H1 (cell line): ENCODE measurements at regions not wholly inside any gene's neighbourhood (a gene's known extent, or its start where the extent isn't known, plus 50 kb on each side); places are given as distances from the start of the nearest gene placed in this dataset.

ENCODE experiments used
- CTCF ChIA-PET: fragments of 300-600 bp; sonication (Branson Sonifier 250); formaldehyde crosslinking; loops from one replicate; lab custom pipeline; 2021; ENCODE audit not compliant: partially characterized antibody; lab: Charles Lee
- POLR2A ChIA-PET: fragments of 300-600 bp; sonication (Branson Sonifier 250); formaldehyde crosslinking; loops from one replicate; lab custom pipeline; 2021; ENCODE audit warnings: inconsistent platforms; ENCODE audit not compliant: partially characterized antibody; lab: Charles Lee
- DNase-seq, 2 experiments: peaks; one replicate each; pipeline versions ENCODE4 v3.0.0 to v3.0.0-alpha.2; 2010 to 2022; ENCODE audit warnings: low spot score in 2 of 2, low read depth in 1 of 2, mixed read lengths in 1 of 2
- FAIRE-seq: peaks from 2 replicates; lab custom pipeline; 2011; peaks lifted over from hg19 to GRCh38; lab: Jason Lieb, UNC
- H2AFZ ChIP-seq: 2 replicates; pipeline ENCODE4 v1.8.1; 2012; ENCODE audit warnings: low read length, inconsistent platforms
- H2AK5ac ChIP-seq: 2 replicates; pipeline ENCODE4 v1.6.1; 2013; ENCODE audit warnings: low read depth, low read length
- H2BK120ac ChIP-seq: replicated peaks from 2 replicates; pipeline ENCODE3; 2013; ENCODE audit warnings: low read depth, low read length, inconsistent platforms
- H2BK12ac ChIP-seq: 2 replicates; pipeline ENCODE4 v1.6.1; 2013; ENCODE audit warnings: low read depth, low read length
- H2BK15ac ChIP-seq: 2 replicates; pipeline ENCODE4 v1.6.1; 2013; ENCODE audit warnings: low read length
- H2BK20ac ChIP-seq: 2 replicates; pipeline ENCODE4 v1.6.1; 2013; ENCODE audit warnings: low read length
- H2BK5ac ChIP-seq: 2 replicates; pipeline ENCODE4 v1.6.1; 2013; ENCODE audit warnings: low read depth, low read length
- H3K14ac ChIP-seq: 2 replicates; pipeline ENCODE4 v1.6.1; 2013; ENCODE audit warnings: inconsistent platforms; ENCODE audit not compliant: insufficient read length
- H3K18ac ChIP-seq: 2 replicates; pipeline ENCODE4 v1.6.1; 2013; ENCODE audit warnings: low read length; ENCODE audit errors: extremely low read depth
- H3K23ac ChIP-seq: 2 replicates; pipeline ENCODE4 v1.6.1; 2013; ENCODE audit warnings: inconsistent platforms; ENCODE audit not compliant: insufficient read length
- H3K23me2 ChIP-seq: 2 replicates; pipeline ENCODE4 v1.6.1; 2013; ENCODE audit warnings: low read depth, low read length
- H3K27ac ChIP-seq: 2 replicates; pipeline ENCODE4 v1.6.1; 2011; ENCODE audit warnings: low read depth, low read length, inconsistent platforms
- H3K27me3 ChIP-seq, 4 experiments: replicated peaks in 1 of 4; 1 replicate in 1 of 4; 2 replicates in 3 of 4; pipeline versions ENCODE4 v1.6.1 to v1.8.1; 2011 to 2013; ENCODE audit warnings: low read length in 3 of 4, mild to moderate bottlenecking in 3 of 4, inconsistent platforms in 2 of 4, mixed read lengths in 2 of 4, moderate library complexity in 1 of 4; ENCODE audit not compliant: control insufficient read depth in 3 of 4, insufficient read depth in 3 of 4; ENCODE audit errors: extremely low read depth in 1 of 4
- H3K36me3 ChIP-seq, 4 experiments: 2 replicates each; pipeline versions ENCODE4 v1.6.1 to v1.8.1; 2011 to 2013; ENCODE audit warnings: mild to moderate bottlenecking in 4 of 4, low read length in 3 of 4, moderate library complexity in 2 of 4, control low read depth in 1 of 4, inconsistent platforms in 1 of 4; ENCODE audit not compliant: insufficient read depth in 4 of 4, control insufficient read depth in 2 of 4
- H3K4ac ChIP-seq: replicated peaks from 2 replicates; pipeline ENCODE3; 2013; ENCODE audit warnings: low read length, low read depth, mixed read lengths, inconsistent platforms; ENCODE audit not compliant: insufficient read length
- H3K4me1 ChIP-seq, 4 experiments: replicated peaks in 1 of 4; 1 replicate in 1 of 4; 2 replicates in 3 of 4; pipeline versions ENCODE4 v1.6.1 to v1.8.1; 2011 to 2013; ENCODE audit warnings: low read length in 3 of 4, inconsistent platforms in 2 of 4, mixed read lengths in 1 of 4; ENCODE audit not compliant: insufficient read depth in 4 of 4, control insufficient read depth in 3 of 4
- H3K4me2 ChIP-seq, 2 experiments: 2 replicates each; pipeline versions ENCODE4 v1.6.1 to v1.8.1; 2011 to 2013; ENCODE audit warnings: low read depth in 2 of 2, low read length in 2 of 2, control low read depth in 1 of 2, inconsistent platforms in 1 of 2, mild to moderate bottlenecking in 1 of 2; ENCODE audit not compliant: insufficient read depth in 1 of 2
- H3K4me3 ChIP-seq, 4 experiments: fragments of 200-600, 300-600 bp in 1 of 4; sonication (generic), shearing (Covaris generic), sonication (Bioruptor Twin) in 1 of 4; 2 replicates each; pipeline versions ENCODE4 v1.5.1 to v1.8.1; 2011 to 2016; ENCODE audit warnings: low read length in 4 of 4, low read depth in 3 of 4, control low read depth in 2 of 4, inconsistent platforms in 2 of 4, mild to moderate bottlenecking in 2 of 4, mixed read lengths in 1 of 4, moderate library complexity in 1 of 4; ENCODE audit not compliant: insufficient read depth in 2 of 4; ENCODE audit errors: extremely low read depth in 1 of 4
- H3K56ac ChIP-seq: replicated peaks from 2 replicates; pipeline ENCODE3; 2013; ENCODE audit warnings: low read depth, mild to moderate bottlenecking, mixed read lengths, low read length, inconsistent platforms; ENCODE audit not compliant: insufficient read length
- H3K79me1 ChIP-seq: 2 replicates; pipeline ENCODE4 v1.6.1; 2013; ENCODE audit warnings: low read depth, low read length, control low read depth
- H3K79me2 ChIP-seq, 2 experiments: 2 replicates each; pipeline versions ENCODE4 v1.6.1 to v1.8.1; 2012 to 2013; ENCODE audit warnings: low read length in 2 of 2, mild to moderate bottlenecking in 2 of 2, inconsistent platforms in 1 of 2; ENCODE audit not compliant: insufficient read depth in 2 of 2, control insufficient read depth in 1 of 2
- H3K9ac ChIP-seq, 4 experiments: replicated peaks in 1 of 4; 1 replicate in 1 of 4; 2 replicates in 3 of 4; pipeline versions ENCODE4 v1.6.1 to v1.8.1; 2011 to 2013; ENCODE audit warnings: low read depth in 3 of 4, low read length in 3 of 4, control low read depth in 2 of 4, mild to moderate bottlenecking in 2 of 4, moderate library complexity in 2 of 4, inconsistent platforms in 1 of 4; ENCODE audit errors: extremely low read depth in 1 of 4
- H3K9me3 ChIP-seq, 2 experiments: 2 replicates each; pipeline versions ENCODE4 v1.6.1 to v1.8.1; 2012 to 2013; ENCODE audit warnings: mild to moderate bottlenecking in 2 of 2, moderate library complexity in 2 of 2, control low read depth in 1 of 2, inconsistent platforms in 1 of 2, low read depth in 1 of 2, low read length in 1 of 2, mixed read lengths in 1 of 2; ENCODE audit not compliant: insufficient read depth in 2 of 2
- H4K20me1 ChIP-seq, 2 experiments: replicated peaks in 1 of 2; 2 replicates each; pipeline versions ENCODE3 to v1.8.1; 2011 to 2013; ENCODE audit warnings: inconsistent platforms in 2 of 2, low read length in 2 of 2, mild to moderate bottlenecking in 1 of 2; ENCODE audit not compliant: insufficient read depth in 2 of 2, control insufficient read depth in 1 of 2
- H4K5ac ChIP-seq: 2 replicates; pipeline ENCODE4 v1.6.1; 2013; ENCODE audit warnings: low read length, low read depth, mixed read lengths, inconsistent platforms; ENCODE audit not compliant: insufficient read length
- H4K8ac ChIP-seq: 2 replicates; pipeline ENCODE4 v1.8.0; 2013; ENCODE audit warnings: mild to moderate bottlenecking, moderate library complexity, low read length, inconsistent platforms; ENCODE audit not compliant: insufficient read depth; ENCODE audit errors: extremely low read depth
- H4K91ac ChIP-seq: replicated peaks from 2 replicates; pipeline ENCODE3; 2013; ENCODE audit warnings: low read length, mixed read lengths, inconsistent platforms; ENCODE audit not compliant: insufficient read length
- CREB1 ChIP-seq: IDR thresholded peaks from 2 replicates; pipeline ENCODE4 v1.6.1; 2012; ENCODE audit warnings: inconsistent platforms
- CTBP2 ChIP-seq: IDR thresholded peaks from 2 replicates; pipeline ENCODE4 v1.7.0; 2011; ENCODE audit warnings: borderline replicate concordance, mild to moderate bottlenecking, moderate library complexity, mixed read lengths, low read length; ENCODE audit not compliant: insufficient read depth, insufficient read length
- E2F6 ChIP-seq: IDR thresholded peaks from 2 replicates; pipeline ENCODE4 v1.6.1; 2012; ENCODE audit warnings: inconsistent platforms
- EZH2 ChIP-seq: fragments of 200-600 bp; sonication (generic); IDR thresholded peaks from 2 replicates; pipeline ENCODE4 v1.7.1; 2012; ENCODE audit warnings: low read depth, mild to moderate bottlenecking, moderate library complexity, low read length, inconsistent platforms; ENCODE audit not compliant: severe bottlenecking
- HDAC6 ChIP-seq: IDR thresholded peaks from one replicate; pipeline ENCODE4 v1.7.1; 2012; ENCODE audit warnings: low read depth, mild to moderate bottlenecking, inconsistent platforms, low read length, moderate library complexity
- KDM5A ChIP-seq: fragments of 200-600 bp; IDR thresholded peaks from 2 replicates; pipeline ENCODE4 v1.7.1; 2012; ENCODE audit warnings: mild to moderate bottlenecking, low read length, inconsistent platforms, mixed read lengths
- MAFK ChIP-seq: IDR thresholded peaks from 2 replicates; pipeline ENCODE4 v1.6.1; 2012; ENCODE audit warnings: low read depth, mild to moderate bottlenecking, improper control_type of control experiment, low read length
- MAX ChIP-seq: IDR thresholded peaks from 2 replicates; pipeline ENCODE4 v1.6.1; 2012; ENCODE audit warnings: inconsistent platforms
- SIX5 ChIP-seq: IDR thresholded peaks from 2 replicates; pipeline ENCODE4 v1.6.1; 2011; ENCODE audit warnings: mild to moderate bottlenecking, low read depth, low read length
- SP2 ChIP-seq: IDR thresholded peaks from 2 replicates; pipeline ENCODE4 v1.6.1; 2012; ENCODE audit warnings: mild to moderate bottlenecking, low read length, inconsistent platforms
- TAF1 ChIP-seq: IDR thresholded peaks from 2 replicates; pipeline ENCODE4 v1.6.1; 2011; ENCODE audit warnings: mild to moderate bottlenecking, low read depth, low read length
- TEAD4 ChIP-seq: IDR thresholded peaks from 2 replicates; pipeline ENCODE4 v1.6.1; 2012; ENCODE audit warnings: low read depth, low read length, inconsistent platforms, mixed read lengths
- WGBS, 2 experiments: shearing (Covaris generic) in 1 of 2; methylation state at CpG; one replicate each; pipeline versions ENCODE4 v1.1.6 to v1.1.7; 2013 to 2015; ENCODE audit warnings: low lambda C conversion rate in 2 of 2, mixed read lengths in 2 of 2, inconsistent platforms in 1 of 2, low coverage in 1 of 2, missing lambda C conversion rate in 1 of 2; ENCODE audit not compliant: insufficient replicate concordance in 2 of 2, insufficient coverage in 1 of 2, insufficient read length in 1 of 2; ENCODE audit errors: extremely low coverage in 1 of 2, missing lambda C conversion rate in 1 of 2; 5-methylcytosine and 5-hydroxymethylcytosine counted together

GRCh38 chr2:5132281-5132680, 559.9 kb upstream of the SOX11 start:
- Histone ChIP-seq H4K5ac (no peak overlapping the region), H3K79me1 (peaks cover 5% of the 10 kb centered on the region), H3K4me3 (no peak overlapping the region), H4K8ac (no peak overlapping the region), H3K18ac (no peak overlapping the region), H2AK5ac (no peak overlapping the region), H4K20me1 (peaks cover 0 to 7% of the 10 kb centered on the region in 2 experiments), H3K56ac (no peak overlapping the region), H3K9ac (no peak overlapping the region), H2AFZ (no peak overlapping the region), H3K4me1 (no peaks in the 10 kb centered on the region), H4K91ac (no peak overlapping the region), H2BK12ac (no peak overlapping the region), H3K23ac (no peak overlapping the region), H3K27ac (no peak overlapping the region), H3K4ac (no peak overlapping the region), H3K9me3 (no peaks in the 10 kb centered on the region), H3K36me3 (no peaks in the 10 kb centered on the region), H2BK15ac (peak overlapping the region; percentile 37; the same call in 1 of the 2 replicates), H2BK20ac (no peak overlapping the region), H3K23me2 (peaks cover 8% of the 10 kb centered on the region; the same call in 1 of the 2 replicates), H3K79me2 (no peaks in the 10 kb centered on the region), H3K27me3 (no peaks in the 10 kb centered on the region), H3K14ac (no peak overlapping the region), H2BK5ac (no peak overlapping the region; the same call in 1 of the 2 replicates), H3K4me2 (no peak overlapping the region), H2BK120ac (no peak overlapping the region)
- ChIA-PET POLR2A (interaction anchor here (0.6 kb wide), 1 partner anchor 22 kb away, joined by 6 read pairs; no protein-coding TSS in a partner anchor), CTCF (interaction anchor here (1.2 kb wide), 1 partner anchor 10 kb away, joined by 3 read pairs; no protein-coding TSS in a partner anchor)
- FAIRE-seq (no peak), DNase-seq (no peak)
- 87% methylated on average over 5 of the region's 5 CpGs; no CpG with 5 or more reads in 1 of the 2 experiments for WGBS, 2 experiments
- TF ChIP-seq MAX (no peak), CREB1 (no peak), KDM5A (no peak), E2F6 (no peak), TEAD4 (no peak), CTBP2 (no peak), SP2 (no peak), TAF1 (no peak), HDAC6 (no peak), SIX5 (no peak), MAFK (no peak), EZH2 (no peak)
